HepG2 (cell line): ENCODE measurements at regions not wholly inside any gene's neighbourhood (a gene's known extent, or its start where the extent isn't known, plus 50 kb on each side); places are given as distances from the start of the nearest gene placed in this dataset.

ENCODE experiments used
- CHCHD3 ChIP-seq: sonication (generic); formaldehyde crosslinking; IDR thresholded peaks from 2 replicates; pipeline ENCODE4 v1.8.0; 2022; ENCODE audit warnings: mild to moderate bottlenecking, missing genetic modification reagents, moderate library complexity
- CREM ChIP-seq, 2 experiments: sonication (generic) in 1 of 2; formaldehyde crosslinking in 1 of 2; IDR thresholded peaks; 2 replicates each; pipeline versions ENCODE4 v1.4.0 to v1.6.1; 2016 to 2020; ENCODE audit warnings: antibody characterized with exemption in 1 of 2, mild to moderate bottlenecking in 1 of 2, missing genetic modification reagents in 1 of 2
- FOXM1 ChIP-seq: sonication (generic); formaldehyde crosslinking; IDR thresholded peaks from 2 replicates; pipeline ENCODE4 v1.5.0; 2020; ENCODE audit warnings: missing genetic modification reagents
- HNF4A ChIP-seq: sonication (generic); formaldehyde crosslinking; IDR thresholded peaks from 2 replicates; pipeline ENCODE4 v1.4.0; 2020; ENCODE audit warnings: missing genetic modification reagents
- LBX2 ChIP-seq: sonication (generic); formaldehyde crosslinking; IDR thresholded peaks from 2 replicates; pipeline ENCODE4 v1.5.0; 2020; ENCODE audit warnings: missing genetic modification reagents, mild to moderate bottlenecking, borderline replicate concordance
- MIER2 ChIP-seq: IDR thresholded peaks from 2 replicates; pipeline ENCODE4 v1.6.1; 2016; ENCODE audit warnings: missing biosample characterization, missing genetic modification reagents
- MIER3 ChIP-seq: IDR thresholded peaks from 2 replicates; pipeline ENCODE4 v1.6.1; 2016; ENCODE audit warnings: missing compliant biosample characterization, borderline replicate concordance
- NR2F2 ChIP-seq: IDR thresholded peaks from 2 replicates; pipeline ENCODE4 v1.6.1; 2012; ENCODE audit warnings: low read depth, inconsistent platforms, borderline replicate concordance
- PHF20 ChIP-seq: sonication (generic); formaldehyde crosslinking; IDR thresholded peaks from 2 replicates; pipeline ENCODE4 v1.5.0; 2020; ENCODE audit warnings: mild to moderate bottlenecking, missing genetic modification reagents
- PITX1 ChIP-seq: sonication (generic); formaldehyde crosslinking; IDR thresholded peaks from 2 replicates; pipeline ENCODE4 v1.5.1; 2020; ENCODE audit warnings: mild to moderate bottlenecking, missing genetic modification reagents
- POLR2A ChIP-seq, 2 experiments: IDR thresholded peaks; 2 replicates each; pipeline ENCODE4 v1.6.1; 2011; ENCODE audit warnings: low read depth in 2 of 2, low read length in 2 of 2, mild to moderate bottlenecking in 1 of 2, moderate library complexity in 1 of 2; ENCODE audit not compliant: insufficient read depth in 1 of 2
- POLR2AphosphoS5 ChIP-seq: IDR thresholded peaks from 2 replicates; pipeline ENCODE4 v1.6.1; 2012; ENCODE audit warnings: low read depth, low read length
- SIX4 ChIP-seq: sonication (generic); formaldehyde crosslinking; IDR thresholded peaks from 2 replicates; pipeline ENCODE4 v1.4.0; 2020; ENCODE audit warnings: missing genetic modification reagents
- SNRNP70 ChIP-seq: fragments of 200-400 bp; formaldehyde crosslinking; IDR thresholded peaks from 2 replicates; pipeline ENCODE4 v1.6.1; 2017; ENCODE audit warnings: mild to moderate bottlenecking, low read depth, low read length, moderate library complexity
- TCF7L2 ChIP-seq: IDR thresholded peaks from 2 replicates; pipeline ENCODE4 v1.6.1; 2011; ENCODE audit warnings: mild to moderate bottlenecking, low read depth, low read length, moderate library complexity
- TEF ChIP-seq: sonication (generic); formaldehyde crosslinking; IDR thresholded peaks from 2 replicates; pipeline ENCODE4 v1.5.0; 2020; ENCODE audit warnings: missing genetic modification reagents
- THYN1 ChIP-seq: sonication (generic); formaldehyde crosslinking; IDR thresholded peaks from 2 replicates; pipeline ENCODE4 v1.8.1; 2023; ENCODE audit warnings: low read depth, mild to moderate bottlenecking, moderate library complexity, missing genetic modification reagents, borderline replicate concordance
- ZBTB42 ChIP-seq: sonication (generic); formaldehyde crosslinking; IDR thresholded peaks from 2 replicates; pipeline ENCODE4 v1.5.0; 2020; ENCODE audit warnings: mild to moderate bottlenecking, missing genetic modification reagents
- ZFY ChIP-seq: sonication (generic); formaldehyde crosslinking; IDR thresholded peaks from 2 replicates; pipeline ENCODE4 v1.4.0; 2020; ENCODE audit warnings: missing genetic modification reagents
- ZNF180 ChIP-seq: sonication (generic); formaldehyde crosslinking; IDR thresholded peaks from 2 replicates; pipeline ENCODE4 v1.4.0; 2020; ENCODE audit warnings: low read depth, missing genetic modification reagents, borderline replicate concordance
- ZNF230 ChIP-seq: sonication (generic); formaldehyde crosslinking; IDR thresholded peaks from 2 replicates; pipeline ENCODE4 v1.4.0; 2020; ENCODE audit warnings: mild to moderate bottlenecking, missing genetic modification reagents
- ZNF260 ChIP-seq: sonication (generic); formaldehyde crosslinking; IDR thresholded peaks from 2 replicates; pipeline ENCODE4 v1.4.0; 2020; ENCODE audit warnings: missing genetic modification reagents, low read depth, mild to moderate bottlenecking, borderline replicate concordance
- ZNF276 ChIP-seq: sonication (generic); formaldehyde crosslinking; IDR thresholded peaks from 2 replicates; pipeline ENCODE4 v1.4.0; 2020; ENCODE audit warnings: mild to moderate bottlenecking, low read depth, missing genetic modification reagents
- ZNF331 ChIP-seq: sonication (generic); formaldehyde crosslinking; IDR thresholded peaks from 2 replicates; pipeline ENCODE4 v1.4.0; 2020; ENCODE audit warnings: missing genetic modification reagents
- ZNF510 ChIP-seq: sonication (generic); formaldehyde crosslinking; IDR thresholded peaks from 2 replicates; pipeline ENCODE4 v1.4.0; 2020; ENCODE audit warnings: low read depth, mild to moderate bottlenecking, missing genetic modification reagents
- ZNF770 ChIP-seq: sonication (generic); formaldehyde crosslinking; IDR thresholded peaks from 2 replicates; pipeline ENCODE4 v1.5.0; 2020; ENCODE audit warnings: mild to moderate bottlenecking, missing genetic modification reagents

GRCh38 chr1:58884706-58885661 lies 101.1 kb upstream of the JUN start (continued):
- TF ChIP-seq ZNF770 (CRISPR knock-in tag) (peak; percentile 86), PITX1 (peak; percentile 99), TCF7L2 (peak; percentile 97), MIER2 (peak; percentile 81; the same call in 1 of the 2 replicates), ZNF260 (CRISPR knock-in tag) (no peak), ZNF180 (CRISPR knock-in tag) (no peak), ZNF276 (CRISPR knock-in tag) (peak; percentile 74; the same call in 1 of the 2 replicates), ZNF510 (CRISPR knock-in tag) (no peak), ZNF331 (peak; percentile 89; the same call in 1 of the 2 replicates), ZFY (CRISPR knock-in tag) (peak; percentile 40; the same call in 1 of the 2 replicates), PHF20 (CRISPR knock-in tag) (peak; percentile 51; the same call in 1 of the 2 replicates), LBX2 (CRISPR knock-in tag) (no peak), NR2F2 (peak; percentile 98), POLR2AphosphoS5 (no peak), ZNF230 (CRISPR knock-in tag) (no peak), SNRNP70 (no peak), HNF4A (CRISPR knock-in tag) (peak; percentile 98), CREM (IDR thresholded peaks at IDR 0.05) (peak; percentile 98), CREM (CRISPR knock-in tag; IDR thresholded peaks at IDR 0.05) (no peak), FOXM1 (CRISPR knock-in tag) (no peak), CHCHD3 (no peak), MIER3 (CRISPR knock-in tag) (peak; percentile 90; the same call in 1 of the 2 replicates), TEF (CRISPR knock-in tag) (no peak), THYN1 (CRISPR knock-in tag) (no peak), ZBTB42 (CRISPR knock-in tag) (no peak), SIX4 (CRISPR knock-in tag) (peak; percentile 89), POLR2A (IDR thresholded peaks at IDR 0.05; ENCODE audit: insufficient read depth in 1 of 2, low read depth in 2 of 2, low read length in 2 of 2) (no peak)
